Right lobe of liver (tissue), 4 donors: ENCODE measurements at regions not wholly inside any gene's neighbourhood (a gene's known extent, or its start where the extent isn't known, plus 50 kb on each side); places are given as distances from the start of the nearest gene placed in this dataset.

Source experiments
- CTCF ChIP-seq, 4 donors: fragments of 200-600 bp in 3 of 4; fragments of 450-650 bp in 1 of 4; IDR thresholded peaks; one replicate each; pipeline versions ENCODE4 v1.5.1 to v1.8.0; 2016 to 2022; ENCODE audit warnings: antibody characterized with exemption in 4 of 4, mild to moderate bottlenecking in 2 of 4
- POLR2A ChIP-seq: fragments of 450-650 bp; IDR thresholded peaks from one replicate; pipeline ENCODE4 v1.6.1; 2017; ENCODE audit warnings: antibody characterized with exemption, mild to moderate bottlenecking
- donor health status: DM: no; HTN: no; CAD: no.
- donor health status: DM: no; HTN: no; CAD: no.
- donor health status: DM: no; HTN: yes; CAD: no.

GRCh38 chr21:16743317-16743716 is 769.5 kb upstream of the CXADR start:
- TF ChIP-seq CTCF (IDR thresholded peaks at IDR 0.05) (no peak), POLR2A (no peak)
